Keratinocyte (primary cell): ENCODE measurements at regions not wholly inside any gene's neighbourhood (a gene's known extent, or its start where the extent isn't known, plus 50 kb on each side); places are given as distances from the start of the nearest gene placed in this dataset.

Experiments used
- DNase-seq: peaks from one replicate; pipeline ENCODE4 v3.0.0-alpha.2; 2011; ENCODE audit warnings: low read depth, missing footprints, low spot score
- FAIRE-seq: peaks from 2 replicates; lab custom pipeline; 2011; peaks lifted over from hg19 to GRCh38; lab: Jason Lieb, UNC
- H2AFZ ChIP-seq: 2 replicates; pipeline ENCODE4 v1.6.0; 2012; ENCODE audit warnings: low read length, control low read depth, inconsistent platforms; ENCODE audit not compliant: control insufficient read depth
- H3K27ac ChIP-seq: 2 replicates; pipeline ENCODE4 v1.5.1; 2011; ENCODE audit warnings: low read length; ENCODE audit not compliant: control insufficient read depth, insufficient read depth
- H3K27me3 ChIP-seq: 3 replicates; pipeline ENCODE4 v1.6.0; 2011; ENCODE audit warnings: low read length; ENCODE audit not compliant: control insufficient read depth, insufficient read depth; ENCODE audit errors: extremely low read depth
- H3K36me3 ChIP-seq, 2 experiments: 2 replicates in 1 of 2; 3 replicates in 1 of 2; pipeline ENCODE4 v1.5.1; 2011; ENCODE audit warnings: low read length in 2 of 2, mild to moderate bottlenecking in 1 of 2; ENCODE audit not compliant: control insufficient read depth in 2 of 2, insufficient read depth in 2 of 2; ENCODE audit errors: extremely low read depth in 1 of 2
- H3K4me1 ChIP-seq: 3 replicates; pipeline ENCODE4 v1.5.1; 2011; ENCODE audit warnings: low read length; ENCODE audit not compliant: control insufficient read depth, insufficient read depth; ENCODE audit errors: extremely low read depth
- H3K4me2 ChIP-seq: 3 replicates; pipeline ENCODE4 v1.6.0; 2011; ENCODE audit warnings: low read depth, low read length; ENCODE audit not compliant: control insufficient read depth, insufficient read depth; ENCODE audit errors: extremely low read depth
- H3K4me3 ChIP-seq, 3 experiments: fragments of 200-600 bp in 1 of 3; sonication (generic) in 1 of 3; 2 replicates in 2 of 3; 3 replicates in 1 of 3; pipeline ENCODE4 v1.5.1; 2011 to 2016; ENCODE audit warnings: low read length in 3 of 3, mild to moderate bottlenecking in 3 of 3, control low read depth in 2 of 3, inconsistent platforms in 1 of 3, low read depth in 1 of 3, mixed read lengths in 1 of 3, mixed run types in 1 of 3, moderate library complexity in 1 of 3; ENCODE audit not compliant: control insufficient read depth in 2 of 3, insufficient read depth in 2 of 3; ENCODE audit errors: extremely low read depth in 1 of 3
- H3K79me2 ChIP-seq: 2 replicates; pipeline ENCODE4 v1.6.0; 2012; ENCODE audit warnings: low read length; ENCODE audit not compliant: control insufficient read depth, insufficient read depth
- H3K9ac ChIP-seq: 3 replicates; pipeline ENCODE4 v1.6.0; 2011; ENCODE audit warnings: low read length; ENCODE audit not compliant: control insufficient read depth, insufficient read depth; ENCODE audit errors: extremely low read depth
- H3K9me1 ChIP-seq: 3 replicates; pipeline ENCODE4 v1.6.0; 2011; ENCODE audit warnings: low read length; ENCODE audit not compliant: control insufficient read depth, insufficient read depth; ENCODE audit errors: extremely low read depth
- H3K9me3 ChIP-seq: 2 replicates; pipeline ENCODE4 v1.5.1; 2012; ENCODE audit warnings: low read depth, low read length; ENCODE audit not compliant: control insufficient read depth
- H4K20me1 ChIP-seq: 3 replicates; pipeline ENCODE4 v1.6.0; 2011; ENCODE audit warnings: low read length; ENCODE audit not compliant: control insufficient read depth, insufficient read depth; ENCODE audit errors: extremely low read depth
- CTCF ChIP-seq, 3 experiments: IDR thresholded peaks in 1 of 3; conservative IDR thresholded peaks in 1 of 3; optimal IDR thresholded peaks in 1 of 3; 2 replicates in 2 of 3; 3 replicates in 1 of 3; pipeline versions ENCODE3 to v1.5.1; 2011; ENCODE audit warnings: low read length in 3 of 3, mild to moderate bottlenecking in 3 of 3, moderate library complexity in 2 of 3, control low read depth in 1 of 3, inconsistent platforms in 1 of 3; ENCODE audit not compliant: insufficient read depth in 2 of 3; ENCODE audit errors: extremely low read depth in 1 of 3
- EZH2 ChIP-seq: IDR thresholded peaks from one replicate; pipeline ENCODE4 v1.6.1; 2012; ENCODE audit warnings: inconsistent platforms, mild to moderate bottlenecking, low read length, moderate library complexity
- dilution Hi-C: fragments of 300-500 bp; cut with MboI; formaldehyde crosslinking; loops from one replicate; pipeline ENCODE4 v1.7.0; 2020; ENCODE audit warnings: low sequenced_read_pairs; ENCODE audit not compliant: extremely low pct_ligation_motif_present

GRCh38 chr2:7866104-7866503 lies 815.8 kb upstream of the ID2 start:
- Histone ChIP-seq H3K9me1 (no peaks in the 10 kb centered on the region), H3K4me3 (no peak overlapping the region), H3K9ac (no peak overlapping the region), H3K36me3 (no peaks in the 10 kb centered on the region), H3K27me3 (no peaks in the 10 kb centered on the region), H3K4me1 (no peaks in the 10 kb centered on the region), H3K4me2 (no peak overlapping the region), H3K79me2 (no peaks in the 10 kb centered on the region), H4K20me1 (no peaks in the 10 kb centered on the region), H3K9me3 (no peaks in the 10 kb centered on the region), H3K27ac (no peak overlapping the region), H2AFZ (no peak overlapping the region)
- TF ChIP-seq CTCF (optimal IDR thresholded peaks at IDR 0.05 in 1 of 3, IDR thresholded peaks at IDR 0.05 in 1 of 3, conservative IDR thresholded peaks at IDR 0.05 in 1 of 3; ENCODE audit: extremely low read depth in 1 of 3, insufficient read depth in 2 of 3, low read length in 3 of 3) = no peak
- TF ChIP-seq EZH2 = no peak
- dilution Hi-C loops = no loop called here
- no peak for DNase-seq
- FAIRE-seq = no peak

- Histone ChIP-seq H3K9me1 (no peaks in the 10 kb centered on the region), H3K27ac (no peak overlapping the region), H3K4me2 (no peak overlapping the region), H3K4me3 (no peak overlapping the region), H3K79me2 (no peaks in the 10 kb centered on the region), H4K20me1 (no peaks in the 10 kb centered on the region), H3K4me1 (no peaks in the 10 kb centered on the region), H3K9me3 (no peaks in the 10 kb centered on the region), H3K27me3 (no peaks in the 10 kb centered on the region), H3K9ac (no peak overlapping the region), H3K36me3 (no peaks in the 10 kb centered on the region), H2AFZ (no peak overlapping the region)
- DNase-seq (no peak), FAIRE-seq (no peak)
- dilution Hi-C loops = no loop called here
- TF ChIP-seq EZH2 = no peak
Measured at GRCh38 chr2:7866825-7867224, 815.0 kb upstream of the ID2 start.

GRCh38 chr2:7867867-7868266 lies 814.0 kb upstream of the ID2 start:
- Histone ChIP-seq H3K9me1 (no peaks in the 10 kb centered on the region), H3K9me3 (no peaks in the 10 kb centered on the region), H4K20me1 (no peaks in the 10 kb centered on the region), H3K36me3 (no peaks in the 10 kb centered on the region), H3K79me2 (no peaks in the 10 kb centered on the region), H3K27me3 (no peaks in the 10 kb centered on the region), H2AFZ (no peak overlapping the region), H3K4me2 (no peak overlapping the region), H3K4me3 (no peak overlapping the region), H3K27ac (no peak overlapping the region), H3K4me1 (no peaks in the 10 kb centered on the region), H3K9ac (no peak overlapping the region)
- FAIRE-seq (no peak), DNase-seq (no peak)
- dilution Hi-C loops = no loop called here
- TF ChIP-seq EZH2 (no peak), CTCF (optimal IDR thresholded peaks at IDR 0.05 in 1 of 3, IDR thresholded peaks at IDR 0.05 in 1 of 3, conservative IDR thresholded peaks at IDR 0.05 in 1 of 3; ENCODE audit: extremely low read depth in 1 of 3, insufficient read depth in 2 of 3, low read length in 3 of 3) (no peak)
